ENCODE measurements at regions not wholly inside any gene's neighbourhood (a gene's known extent, or its start where the extent isn't known, plus 50 kb on each side); places are given as distances from the start of the nearest gene placed in this dataset.

DNA sequence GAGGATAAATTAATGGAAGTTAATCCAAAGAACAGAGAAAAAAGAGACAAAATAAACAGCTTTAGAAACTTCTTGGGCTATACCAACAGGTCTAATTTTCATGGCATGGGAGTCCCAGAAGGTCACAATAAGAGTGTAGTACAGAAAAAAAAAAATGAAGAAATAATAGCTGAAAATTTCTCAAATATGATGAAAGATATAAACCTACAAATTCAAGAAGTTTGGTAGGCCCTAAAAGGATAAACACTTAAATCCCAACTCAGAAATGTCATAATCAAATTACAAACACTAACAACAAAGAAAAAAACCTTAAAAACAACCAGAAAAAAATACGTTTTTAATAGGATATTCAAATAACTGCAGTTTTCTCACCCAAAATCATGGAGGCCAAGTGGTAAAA lies 229.3 kb upstream of the ZEB2 start:
- Histone ChIP-seq H2AFZ (ENCODE audit: insufficient read depth, low read depth, low read length, poor library complexity, severe bottlenecking) (no peak overlapping the region), H4K20me1 (ENCODE audit: control insufficient read depth, insufficient read depth, low read length, poor library complexity, severe bottlenecking) (no peaks in the 10 kb centered on the region), H3K27ac (ENCODE audit: low read length in 2 of 2) (no peak overlapping the region), H3K4me1 (ENCODE audit: control insufficient read depth in 2 of 2, insufficient read depth in 2 of 2, low read length in 2 of 2) (no peaks in the 10 kb centered on the region), H3K9ac (ENCODE audit: low read length) (no peak overlapping the region), H3K79me2 (ENCODE audit: control insufficient read depth, insufficient read depth, low read length) (no peaks in the 10 kb centered on the region), H3K36me3 (replicated peaks in 1 of 2; ENCODE audit: control extremely low read depth in 1 of 2, control insufficient read depth in 1 of 2, extremely low read depth in 1 of 2, insufficient read depth in 2 of 2, low read length in 1 of 2) (no peaks in the 10 kb centered on the region), H3K27me3 (replicated peaks in 1 of 4; ENCODE audit: control extremely low read depth in 1 of 4, control insufficient read depth in 3 of 4, insufficient read depth in 4 of 4, low read length in 3 of 4) (no peaks in the 10 kb centered on the region), H3K4me3 (ENCODE audit: control extremely low read depth in 1 of 5, extremely low read depth in 1 of 5, insufficient read depth in 1 of 5, low read depth in 2 of 5, low read length in 4 of 5) (no peak overlapping the region), H3K4me2 (replicated peaks; ENCODE audit: low read depth, low read length, poor library complexity, severe bottlenecking) (no peak overlapping the region), H3K9me3 (ENCODE audit: control extremely low read depth in 1 of 3, control insufficient read depth in 2 of 3, insufficient read depth in 1 of 3, low read length in 2 of 3) (peaks cover 7 to 22% (median 19%) of the 10 kb centered on the region in 3 donors)
- H3K4me3 Mint-ChIP-seq, result no peak overlapping the region
- H3K9me3 Mint-ChIP-seq (ENCODE audit: insufficient read depth), result peaks cover 24% of the 10 kb centered on the region
- CTCF ChIA-PET, result no interaction called here
- ATAC-seq (ENCODE audit: low read depth) (no peak), DNase-seq (no peak)
- H3K27ac Mint-ChIP-seq, result no peak overlapping the region
- TF ChIP-seq, protein P1, sequence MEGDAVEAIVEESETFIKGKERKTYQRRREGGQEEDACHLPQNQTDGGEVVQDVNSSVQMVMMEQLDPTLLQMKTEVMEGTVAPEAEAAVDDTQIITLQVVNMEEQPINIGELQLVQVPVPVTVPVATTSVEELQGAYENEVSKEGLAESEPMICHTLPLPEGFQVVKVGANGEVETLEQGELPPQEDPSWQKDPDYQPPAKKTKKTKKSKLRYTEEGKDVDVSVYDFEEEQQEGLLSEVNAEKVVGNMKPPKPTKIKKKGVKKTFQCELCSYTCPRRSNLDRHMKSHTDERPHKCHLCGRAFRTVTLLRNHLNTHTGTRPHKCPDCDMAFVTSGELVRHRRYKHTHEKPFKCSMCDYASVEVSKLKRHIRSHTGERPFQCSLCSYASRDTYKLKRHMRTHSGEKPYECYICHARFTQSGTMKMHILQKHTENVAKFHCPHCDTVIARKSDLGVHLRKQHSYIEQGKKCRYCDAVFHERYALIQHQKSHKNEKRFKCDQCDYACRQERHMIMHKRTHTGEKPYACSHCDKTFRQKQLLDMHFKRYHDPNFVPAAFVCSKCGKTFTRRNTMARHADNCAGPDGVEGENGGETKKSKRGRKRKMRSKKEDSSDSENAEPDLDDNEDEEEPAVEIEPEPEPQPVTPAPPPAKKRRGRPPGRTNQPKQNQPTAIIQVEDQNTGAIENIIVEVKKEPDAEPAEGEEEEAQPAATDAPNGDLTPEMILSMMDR (IDR thresholded peaks at IDR 0.05), result no peak
- TF ChIP-seq EZH2 (IDR thresholded peaks at IDR 0.05; ENCODE audit: borderline replicate concordance, insufficient read depth, low read depth, low read length, poor library complexity, severe bottlenecking), result no peak
- H3K4me1 Mint-ChIP-seq, result no peaks in the 10 kb centered on the region
- WGBS (ENCODE audit: insufficient coverage), result no CpG with 5 or more reads among the region's 1 CpG
- intact Hi-C loops (cut with micrococcal nuclease), result no loop called here
- POLR2A ChIA-PET, result no interaction called here
- no peaks in the 10 kb centered on the region for H3K27me3 Mint-ChIP-seq

DNA sequence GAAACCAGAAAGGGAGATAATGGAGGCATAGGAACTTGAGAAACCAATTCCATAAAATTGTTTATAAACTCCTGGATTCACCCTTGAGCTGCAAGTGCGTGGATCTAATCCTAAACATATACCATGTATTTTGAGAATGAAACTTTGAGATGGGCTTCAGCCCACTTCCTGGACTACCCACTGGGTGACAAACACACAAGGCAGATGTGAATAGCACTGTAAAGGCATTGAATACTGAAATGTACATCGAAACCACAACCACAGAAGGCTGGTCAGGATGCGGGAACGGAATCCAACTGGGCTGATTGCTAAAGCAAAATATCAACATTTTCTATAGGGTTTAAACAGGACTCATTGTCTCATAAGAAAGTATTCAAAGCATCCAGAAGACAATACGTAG lies 228.5 kb upstream of the ZEB2 start:
- Mint-ChIP-seq H3K9me3 (ENCODE audit: insufficient read depth) (peaks cover 24% of the 10 kb centered on the region), H3K4me3 (no peak overlapping the region), H3K27me3 (no peaks in the 10 kb centered on the region), H3K27ac (no peak overlapping the region), H3K4me1 (no peaks in the 10 kb centered on the region)
- TF ChIP-seq, protein P1 (IDR thresholded peaks at IDR 0.05), result no peak
- no peak for TF ChIP-seq EZH2 (IDR thresholded peaks at IDR 0.05; ENCODE audit: borderline replicate concordance, insufficient read depth, low read depth, low read length, poor library complexity, severe bottlenecking)
- Histone ChIP-seq H2AFZ (ENCODE audit: insufficient read depth, low read depth, low read length, poor library complexity, severe bottlenecking) (no peak overlapping the region), H4K20me1 (ENCODE audit: control insufficient read depth, insufficient read depth, low read length, poor library complexity, severe bottlenecking) (no peaks in the 10 kb centered on the region), H3K4me2 (replicated peaks; ENCODE audit: low read depth, low read length, poor library complexity, severe bottlenecking) (no peak overlapping the region), H3K27ac (ENCODE audit: low read length in 2 of 2) (no peak overlapping the region), H3K4me3 (ENCODE audit: control extremely low read depth in 1 of 5, extremely low read depth in 1 of 5, insufficient read depth in 1 of 5, low read depth in 2 of 5, low read length in 4 of 5) (no peak overlapping the region), H3K9me3 (ENCODE audit: control extremely low read depth in 1 of 3, control insufficient read depth in 2 of 3, insufficient read depth in 1 of 3, low read length in 2 of 3) (peaks cover 7 to 22% (median 19%) of the 10 kb centered on the region in 3 donors), H3K79me2 (ENCODE audit: control insufficient read depth, insufficient read depth, low read length) (no peaks in the 10 kb centered on the region), H3K27me3 (replicated peaks in 1 of 4; ENCODE audit: control extremely low read depth in 1 of 4, control insufficient read depth in 3 of 4, insufficient read depth in 4 of 4, low read length in 3 of 4) (no peaks in the 10 kb centered on the region), H3K4me1 (ENCODE audit: control insufficient read depth in 2 of 2, insufficient read depth in 2 of 2, low read length in 2 of 2) (no peaks in the 10 kb centered on the region), H3K9ac (ENCODE audit: low read length) (no peak overlapping the region), H3K36me3 (replicated peaks in 1 of 2; ENCODE audit: control extremely low read depth in 1 of 2, control insufficient read depth in 1 of 2, extremely low read depth in 1 of 2, insufficient read depth in 2 of 2, low read length in 1 of 2) (no peaks in the 10 kb centered on the region)
- intact Hi-C loops (cut with micrococcal nuclease), result no loop called here
- no CpG with 5 or more reads among the region's 5 CpGs for WGBS (ENCODE audit: insufficient coverage)
- ChIA-PET CTCF (no interaction called here), POLR2A (no interaction called here)
- DNase-seq (no peak), ATAC-seq (ENCODE audit: low read depth) (no peak)
